WTC11 (cell line): ENCODE measurements at regions not wholly inside any gene's neighbourhood (a gene's known extent, or its start where the extent isn't known, plus 50 kb on each side); places are given as distances from the start of the nearest gene placed in this dataset.
A peak's percentile ranks its signal among the peaks of the same experiment; 100 is the strongest.

Experiments used
- ATAC-seq: fragments of 200-7000 bp; cut with Tn5 transposase; 2 replicates; pipeline ENCODE4 v1.10.0; 2021; ENCODE audit warnings: mild to moderate bottlenecking, moderate library complexity
- CTCF ChIA-PET: fragments of 300-600 bp; sonication (Branson Sonifier 250); formaldehyde crosslinking; loops from one replicate; lab custom pipeline; 2021; ENCODE audit warnings: antibody characterized with exemption; lab: Charles Lee
- POLR2A ChIA-PET: fragments of 350-600 bp; sonication (Branson Sonifier 250); formaldehyde crosslinking; loops from one replicate; lab custom pipeline; 2021; ENCODE audit warnings: antibody characterized with exemption; lab: Charles Lee
- DNase-seq: peaks from one replicate; pipeline ENCODE4 v3.0.0; 2021; ENCODE audit warnings: low spot score
- H3K27ac Mint-ChIP-seq: 2 replicates; pipeline ENCODE4 v1.8.0; 2021; ENCODE audit warnings: mixed read lengths
- H3K27me3 Mint-ChIP-seq: 2 replicates; pipeline ENCODE4 v1.8.0; 2021; ENCODE audit warnings: low read depth, mild to moderate bottlenecking, moderate library complexity, mixed read lengths
- H3K36me3 Mint-ChIP-seq: 2 replicates; pipeline ENCODE4 v1.8.0; 2021; ENCODE audit warnings: mixed read lengths
- H3K4me1 Mint-ChIP-seq: 2 replicates; pipeline ENCODE4 v1.8.0; 2022; ENCODE audit warnings: mixed read lengths
- H3K4me3 Mint-ChIP-seq: 2 replicates; pipeline ENCODE4 v1.8.0; 2021; ENCODE audit warnings: mild to moderate bottlenecking, moderate library complexity, mixed read lengths
- H3K9me3 Mint-ChIP-seq: 2 replicates; pipeline ENCODE4 v1.8.0; 2021; ENCODE audit warnings: mixed read lengths
- AFF4 ChIP-seq: sonication (generic); formaldehyde crosslinking; IDR thresholded peaks from 2 replicates; pipeline ENCODE4 v1.8.1; 2023; ENCODE audit warnings: mild to moderate bottlenecking, missing genetic modification reagents, borderline replicate concordance
- AR ChIP-seq: fragments of 250-450 bp; sonication (Bioruptor Pico); IDR thresholded peaks from 2 replicates; pipeline ENCODE4 v1.9.0; 2021; ENCODE audit warnings: mild to moderate bottlenecking
- ATF1 ChIP-seq: sonication (generic); formaldehyde crosslinking; IDR thresholded peaks from 2 replicates; pipeline ENCODE4 v1.8.1; 2023; ENCODE audit warnings: mild to moderate bottlenecking, moderate library complexity, missing genetic modification reagents
- ELF4 ChIP-seq: sonication (generic); formaldehyde crosslinking; IDR thresholded peaks from 2 replicates; pipeline ENCODE4 v1.8.1; 2022; ENCODE audit warnings: low read depth, mild to moderate bottlenecking, moderate library complexity, missing genetic modification reagents
- EMX1 ChIP-seq: fragments of 250-450 bp; sonication (Bioruptor Pico); IDR thresholded peaks from 2 replicates; pipeline ENCODE4 v1.8.0; 2021; ENCODE audit warnings: mild to moderate bottlenecking
- GABPB1 ChIP-seq: sonication (generic); formaldehyde crosslinking; IDR thresholded peaks from 2 replicates; pipeline ENCODE4 v1.8.1; 2023; ENCODE audit warnings: mild to moderate bottlenecking, missing genetic modification reagents
- HMGA2 ChIP-seq: fragments of 250-450 bp; sonication (Bioruptor Pico); IDR thresholded peaks from 2 replicates; pipeline ENCODE4 v1.4.0; 2021; ENCODE audit warnings: mild to moderate bottlenecking, moderate library complexity
- MAX ChIP-seq: sonication (generic); formaldehyde crosslinking; IDR thresholded peaks from 2 replicates; pipeline ENCODE4 v1.8.0; 2022; ENCODE audit warnings: mild to moderate bottlenecking, missing genetic modification reagents
- MLX ChIP-seq: sonication (generic); formaldehyde crosslinking; IDR thresholded peaks from 2 replicates; pipeline ENCODE4 v1.8.1; 2023; ENCODE audit warnings: mild to moderate bottlenecking, missing genetic modification reagents, moderate library complexity
- NFE2L1 ChIP-seq: sonication (generic); formaldehyde crosslinking; IDR thresholded peaks from 2 replicates; pipeline ENCODE4 v1.8.1; 2023; ENCODE audit warnings: missing genetic modification reagents
- NR2C2 ChIP-seq: sonication (generic); formaldehyde crosslinking; IDR thresholded peaks from 2 replicates; pipeline ENCODE4 v1.8.0; 2022; ENCODE audit warnings: mild to moderate bottlenecking, missing genetic modification reagents
- RELA ChIP-seq: sonication (generic); formaldehyde crosslinking; IDR thresholded peaks from 2 replicates; pipeline ENCODE4 v1.8.1; 2022; ENCODE audit warnings: missing genetic modification reagents, mild to moderate bottlenecking, borderline replicate concordance
- ZNF425 ChIP-seq: fragments of 250-450 bp; sonication (Bioruptor Pico); conservative IDR thresholded peaks from 2 replicates; pipeline ENCODE4 v1.9.0; 2021; ENCODE audit warnings: mild to moderate bottlenecking
- ZNF671 ChIP-seq: fragments of 250-450 bp; sonication (Bioruptor Pico); IDR thresholded peaks from 2 replicates; pipeline ENCODE4 v1.8.0; 2021; ENCODE audit warnings: mild to moderate bottlenecking

- H3K36me3 Mint-ChIP-seq: no peaks in the 10 kb centered on the region
- H3K27ac Mint-ChIP-seq: no peak overlapping the region
- no peak overlapping the region for H3K4me3 Mint-ChIP-seq
- TF ChIP-seq GABPB1 (CRISPR knock-in tag) (peak; percentile 67), ZNF425 (CRISPR knock-in tag) (no peak)
- TF ChIP-seq, all 79 proteins: peak for 1
- DNase-seq: no peak
- ChIA-PET POLR2A (no interaction called here), CTCF (interaction anchor here (1.0 kb wide), 1 partner anchor 113 kb away, joined by 4 read pairs; no protein-coding TSS in a partner anchor)
- H3K27me3 Mint-ChIP-seq: peaks cover 12% of the 10 kb centered on the region
- ATAC-seq: no peak
- no peaks in the 10 kb centered on the region for H3K9me3 Mint-ChIP-seq
- H3K4me1 Mint-ChIP-seq: peaks cover 42% of the 10 kb centered on the region
Observed at GRCh38 chr21:17441370-17441769, 71.5 kb upstream of the CXADR start.

GRCh38 chr21:17442165-17442564 lies 70.7 kb upstream of the CXADR start:
- Mint-ChIP-seq H3K27me3 (peaks cover 7% of the 10 kb centered on the region), H3K36me3 (no peaks in the 10 kb centered on the region), H3K4me3 (no peak overlapping the region), H3K27ac (no peak overlapping the region), H3K9me3 (no peaks in the 10 kb centered on the region), H3K4me1 (peaks cover 38% of the 10 kb centered on the region)
- ChIA-PET CTCF (interaction anchor here (1.0 kb wide), 1 partner anchor 112 kb away, joined by 4 read pairs; no protein-coding TSS in a partner anchor), POLR2A (no interaction called here)
- ATAC-seq (no peak), DNase-seq (no peak)
- no peak for TF ChIP-seq HMGA2 (CRISPR knock-in tag)
- TF ChIP-seq NR2C2: no peak
- no peak for TF ChIP-seq ZNF671
- no peak for TF ChIP-seq AFF4 (CRISPR knock-in tag)
- TF ChIP-seq ATF1 (CRISPR knock-in tag): no peak
- TF ChIP-seq MAX (CRISPR knock-in tag): no peak
- TF ChIP-seq RELA: no peak
- no peak for TF ChIP-seq NFE2L1 (CRISPR knock-in tag)
- no peak for TF ChIP-seq ELF4 (CRISPR knock-in tag)
- no peak for TF ChIP-seq MLX (CRISPR knock-in tag)
- TF ChIP-seq EMX1 (CRISPR knock-in tag): no peak
- TF ChIP-seq AR (CRISPR knock-in tag): no peak
